ENCODE measurements at regions not wholly inside any gene's neighbourhood (a gene's known extent, or its start where the extent isn't known, plus 50 kb on each side); places are given as distances from the start of the nearest gene placed in this dataset.

GRCh38 chr5:103919506-103919905 is 356.9 kb upstream of the NUDT12 start:
- no peaks in the 10 kb centered on the region for H3K4me1 ChIP-seq
- H3K9me3 ChIP-seq = no peaks in the 10 kb centered on the region
- no peaks in the 10 kb centered on the region for H3K36me3 ChIP-seq
- intact Hi-C loops (cut with DNase I) = no loop called here
- TF ChIP-seq CTCF (IDR thresholded peaks at IDR 0.05) = no peak
- ATAC-seq (no peak), DNase-seq (no peak)
- H3K27ac ChIP-seq = no peak overlapping the region
- no peak overlapping the region for H3K4me3 ChIP-seq
- no peaks in the 10 kb centered on the region for H3K27me3 ChIP-seq

- ATAC-seq = no peak
- Histone ChIP-seq H3K4me1 (no peaks in the 10 kb centered on the region), H3K27ac (no peak overlapping the region), H3K9me3 (no peaks in the 10 kb centered on the region), H3K27me3 (no peaks in the 10 kb centered on the region), H3K4me3 (no peak overlapping the region), H3K36me3 (no peaks in the 10 kb centered on the region)
- intact Hi-C loops (cut with DNase I) = no loop called here
- TF ChIP-seq CTCF (IDR thresholded peaks at IDR 0.05) = no peak
- DNase-seq = no peak
These were observed 356.2 kb upstream of the NUDT12 start for GRCh38 chr5:103918668-103919367.

GRCh38 chr5:103915081-103915480 is 352.5 kb upstream of the NUDT12 start:
- TF ChIP-seq CTCF (IDR thresholded peaks at IDR 0.05) = no peak
- ATAC-seq = no peak
- no peak overlapping the region for H3K27ac ChIP-seq
- H3K36me3 ChIP-seq = no peaks in the 10 kb centered on the region
- H3K4me3 ChIP-seq = no peak overlapping the region
- DNase-seq = no peak
- no peaks in the 10 kb centered on the region for H3K4me1 ChIP-seq
- no peaks in the 10 kb centered on the region for H3K9me3 ChIP-seq
- intact Hi-C loops (cut with DNase I) = no loop called here
- no peaks in the 10 kb centered on the region for H3K27me3 ChIP-seq

- no peak for TF ChIP-seq CTCF (IDR thresholded peaks at IDR 0.05)
- no peaks in the 10 kb centered on the region for H3K36me3 ChIP-seq
- DNase-seq (no peak), ATAC-seq (no peak)
- intact Hi-C loops (cut with DNase I) = no loop called here
- no peaks in the 10 kb centered on the region for H3K27me3 ChIP-seq
- H3K4me3 ChIP-seq = no peak overlapping the region
- no peaks in the 10 kb centered on the region for H3K9me3 ChIP-seq
- H3K4me1 ChIP-seq = no peaks in the 10 kb centered on the region
- H3K27ac ChIP-seq = no peak overlapping the region
These were observed 348.2 kb upstream of the NUDT12 start for GRCh38 chr5:103910786-103911185.

GRCh38 chr5:103910011-103910410 is 347.4 kb upstream of the NUDT12 start:
- ATAC-seq = no peak
- intact Hi-C loops (cut with DNase I) = no loop called here
- DNase-seq = no peak
- Histone ChIP-seq H3K27ac (no peak overlapping the region), H3K9me3 (no peaks in the 10 kb centered on the region), H3K27me3 (no peaks in the 10 kb centered on the region), H3K4me1 (no peaks in the 10 kb centered on the region), H3K36me3 (no peaks in the 10 kb centered on the region), H3K4me3 (no peak overlapping the region)
- TF ChIP-seq CTCF (IDR thresholded peaks at IDR 0.05) = no peak

- ATAC-seq (no peak), DNase-seq (no peak)
- Histone ChIP-seq H3K4me1 (no peaks in the 10 kb centered on the region), H3K36me3 (no peaks in the 10 kb centered on the region), H3K4me3 (no peak overlapping the region), H3K27ac (no peak overlapping the region), H3K27me3 (no peaks in the 10 kb centered on the region), H3K9me3 (no peaks in the 10 kb centered on the region)
- TF ChIP-seq CTCF (IDR thresholded peaks at IDR 0.05) = no peak
- intact Hi-C loops (cut with DNase I) = no loop called here
These were observed 346.8 kb upstream of the NUDT12 start for GRCh38 chr5:103909391-103909790.
